ENCODE measurements at regions not wholly inside any gene's neighbourhood (a gene's known extent, or its start where the extent isn't known, plus 50 kb on each side); places are given as distances from the start of the nearest gene placed in this dataset.

DNA sequence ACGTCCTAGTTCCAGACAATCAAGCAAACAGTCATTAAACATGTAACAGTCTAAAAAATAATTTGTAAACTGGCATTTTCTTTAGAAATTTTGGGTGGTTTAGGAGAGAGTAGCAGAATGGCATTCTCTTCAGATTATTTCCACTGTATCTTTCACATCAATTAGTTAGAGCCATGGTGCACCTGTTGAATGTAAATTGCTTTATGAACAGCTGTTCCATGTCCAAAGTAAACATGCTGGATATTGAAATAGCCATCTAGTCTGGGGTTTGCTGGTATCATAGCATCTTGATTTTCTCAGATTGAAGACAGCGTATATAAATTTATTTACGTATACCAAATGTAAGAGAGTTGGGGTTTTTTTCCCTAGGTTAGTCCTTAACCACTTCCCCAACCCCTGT lies 143.6 kb downstream of the RCHY1 start:
- TF ChIP-seq, protein P1, sequence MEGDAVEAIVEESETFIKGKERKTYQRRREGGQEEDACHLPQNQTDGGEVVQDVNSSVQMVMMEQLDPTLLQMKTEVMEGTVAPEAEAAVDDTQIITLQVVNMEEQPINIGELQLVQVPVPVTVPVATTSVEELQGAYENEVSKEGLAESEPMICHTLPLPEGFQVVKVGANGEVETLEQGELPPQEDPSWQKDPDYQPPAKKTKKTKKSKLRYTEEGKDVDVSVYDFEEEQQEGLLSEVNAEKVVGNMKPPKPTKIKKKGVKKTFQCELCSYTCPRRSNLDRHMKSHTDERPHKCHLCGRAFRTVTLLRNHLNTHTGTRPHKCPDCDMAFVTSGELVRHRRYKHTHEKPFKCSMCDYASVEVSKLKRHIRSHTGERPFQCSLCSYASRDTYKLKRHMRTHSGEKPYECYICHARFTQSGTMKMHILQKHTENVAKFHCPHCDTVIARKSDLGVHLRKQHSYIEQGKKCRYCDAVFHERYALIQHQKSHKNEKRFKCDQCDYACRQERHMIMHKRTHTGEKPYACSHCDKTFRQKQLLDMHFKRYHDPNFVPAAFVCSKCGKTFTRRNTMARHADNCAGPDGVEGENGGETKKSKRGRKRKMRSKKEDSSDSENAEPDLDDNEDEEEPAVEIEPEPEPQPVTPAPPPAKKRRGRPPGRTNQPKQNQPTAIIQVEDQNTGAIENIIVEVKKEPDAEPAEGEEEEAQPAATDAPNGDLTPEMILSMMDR (IDR thresholded peaks at IDR 0.05; ENCODE audit: insufficient read depth, low read depth, low read length), result no peak
- TF ChIP-seq EZH2 (IDR thresholded peaks at IDR 0.05; ENCODE audit: insufficient read depth, low read length), result no peak

All from astrocyte (in vitro differentiated cells and primary cell).